ENCODE measurements at regions not wholly inside any gene's neighbourhood (a gene's known extent, or its start where the extent isn't known, plus 50 kb on each side); places are given as distances from the start of the nearest gene placed in this dataset.

DNA sequence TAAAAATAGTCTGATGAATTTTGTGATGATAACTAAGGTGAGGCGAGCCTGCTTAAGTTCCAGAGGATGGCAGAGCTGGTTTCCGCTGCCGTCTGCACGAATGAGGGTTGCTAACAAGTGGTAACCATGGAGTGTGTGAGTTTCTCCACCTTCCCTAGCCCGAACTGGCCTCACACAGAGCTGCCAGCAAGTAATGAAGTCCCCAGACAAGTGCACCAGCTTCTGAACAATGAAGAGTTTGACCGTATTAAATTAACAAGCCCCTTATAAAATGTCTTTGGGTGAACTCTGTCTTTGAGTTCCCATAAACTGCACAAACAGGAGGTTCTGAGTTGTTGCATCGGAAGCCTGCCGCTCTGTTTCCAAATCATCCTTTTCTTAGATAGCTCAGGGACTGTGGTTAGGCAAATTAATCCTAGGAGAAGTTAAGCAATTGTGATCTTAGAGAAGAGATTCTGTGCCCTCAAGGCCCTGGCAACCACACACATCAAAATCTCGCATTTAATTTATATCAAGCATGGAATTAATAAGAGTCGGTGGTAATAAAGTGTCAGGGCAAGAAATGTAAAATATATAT, 274.1 kb upstream of the DAAM1 start:
- TF ChIP-seq JUND (IDR thresholded peaks at IDR 0.05) (no peak), USF1 (IDR thresholded peaks at IDR 0.05; ENCODE audit: borderline replicate concordance, low read depth) (no peak), CHD2 (IDR thresholded peaks at IDR 0.05; ENCODE audit: low read length, partially characterized antibody) (no peak), TAF1 (IDR thresholded peaks at IDR 0.05; ENCODE audit: borderline replicate concordance, low read depth, low read length) (no peak), SIN3A (IDR thresholded peaks at IDR 0.05; ENCODE audit: borderline replicate concordance, low read depth, low read length) (no peak), MXI1 (IDR thresholded peaks at IDR 0.05; ENCODE audit: low read depth, low read length) (no peak), PBX3 (IDR thresholded peaks at IDR 0.05) (no peak), EP300 (IDR thresholded peaks at IDR 0.05; ENCODE audit: borderline replicate concordance in 1 of 2, low read depth in 1 of 2, low read length in 1 of 2) (no peak), MAX (IDR thresholded peaks at IDR 0.05; ENCODE audit: low read depth) (no peak), FOSL2 (IDR thresholded peaks at IDR 0.05; ENCODE audit: borderline replicate concordance, low read depth) (no peak), GATA2 (CRISPR knock-in tag; IDR thresholded peaks at IDR 0.05) (no peak), POLR2AphosphoS5 (IDR thresholded peaks at IDR 0.05; ENCODE audit: low read depth, low read length) (no peak)
- TF ChIP-seq, protein P1, sequence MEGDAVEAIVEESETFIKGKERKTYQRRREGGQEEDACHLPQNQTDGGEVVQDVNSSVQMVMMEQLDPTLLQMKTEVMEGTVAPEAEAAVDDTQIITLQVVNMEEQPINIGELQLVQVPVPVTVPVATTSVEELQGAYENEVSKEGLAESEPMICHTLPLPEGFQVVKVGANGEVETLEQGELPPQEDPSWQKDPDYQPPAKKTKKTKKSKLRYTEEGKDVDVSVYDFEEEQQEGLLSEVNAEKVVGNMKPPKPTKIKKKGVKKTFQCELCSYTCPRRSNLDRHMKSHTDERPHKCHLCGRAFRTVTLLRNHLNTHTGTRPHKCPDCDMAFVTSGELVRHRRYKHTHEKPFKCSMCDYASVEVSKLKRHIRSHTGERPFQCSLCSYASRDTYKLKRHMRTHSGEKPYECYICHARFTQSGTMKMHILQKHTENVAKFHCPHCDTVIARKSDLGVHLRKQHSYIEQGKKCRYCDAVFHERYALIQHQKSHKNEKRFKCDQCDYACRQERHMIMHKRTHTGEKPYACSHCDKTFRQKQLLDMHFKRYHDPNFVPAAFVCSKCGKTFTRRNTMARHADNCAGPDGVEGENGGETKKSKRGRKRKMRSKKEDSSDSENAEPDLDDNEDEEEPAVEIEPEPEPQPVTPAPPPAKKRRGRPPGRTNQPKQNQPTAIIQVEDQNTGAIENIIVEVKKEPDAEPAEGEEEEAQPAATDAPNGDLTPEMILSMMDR (IDR thresholded peaks at IDR 0.05) = no peak
